ENCODE measurements at regions not wholly inside any gene's neighbourhood (a gene's known extent, or its start where the extent isn't known, plus 50 kb on each side); places are given as distances from the start of the nearest gene placed in this dataset.

DNA sequence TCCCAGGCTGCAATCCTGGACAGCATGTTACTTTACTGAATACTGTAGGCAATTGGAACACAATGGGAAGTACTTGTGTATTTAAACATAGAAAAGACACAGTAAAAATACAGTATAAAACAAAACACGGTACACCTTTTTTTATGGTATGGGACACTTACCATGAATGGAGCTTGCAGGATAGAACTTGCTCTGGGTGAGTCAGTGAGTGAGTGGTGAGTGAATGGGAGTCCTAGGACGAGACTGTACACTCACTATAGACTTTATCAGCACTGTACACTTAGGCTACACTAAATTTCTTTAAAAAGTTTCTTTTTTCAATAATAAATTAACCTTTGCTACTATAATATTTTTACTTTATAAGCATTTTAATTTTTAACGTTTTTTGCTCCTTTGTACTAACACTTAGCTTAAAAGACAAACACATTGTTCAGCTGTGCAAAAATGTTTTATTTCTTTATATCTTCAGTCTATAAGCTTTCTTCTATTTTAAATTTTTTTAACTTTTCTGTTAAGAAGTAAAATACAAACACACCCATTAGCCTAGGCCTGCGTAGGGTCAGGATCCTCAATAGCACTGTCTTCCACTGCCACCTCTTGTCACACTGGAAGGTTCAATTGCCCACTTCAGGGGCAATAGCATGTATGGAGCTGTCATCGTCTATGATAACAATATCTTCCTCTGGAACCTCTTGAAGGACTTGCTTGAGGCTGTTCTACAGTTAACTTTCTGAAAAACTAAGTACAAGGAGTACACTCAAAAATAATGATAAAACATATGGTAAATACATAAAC is 293.5 kb upstream of the FSTL5 start:
- H3K79me2 ChIP-seq (ENCODE audit: low read length), result no peaks in the 10 kb centered on the region
- peak; percentile 35 for TF ChIP-seq CTCF (IDR thresholded peaks at IDR 0.05; ENCODE audit: low read depth, low read length)
- no peak for TF ChIP-seq EZH2phosphoT487 (IDR thresholded peaks at IDR 0.05; ENCODE audit: low read depth)
- no peak overlapping the region for H3K4me3 ChIP-seq (ENCODE audit: low read length)
- H4K20me1 ChIP-seq (ENCODE audit: insufficient read depth, low read length), result no peaks in the 10 kb centered on the region
- no peaks in the 10 kb centered on the region for H3K36me3 ChIP-seq (replicated peaks; ENCODE audit: low read depth, low read length)
- H3K9me3 ChIP-seq (ENCODE audit: insufficient read depth, low read length), result no peaks in the 10 kb centered on the region
- H3K27me3 ChIP-seq (ENCODE audit: low read depth, low read length), result no peaks in the 10 kb centered on the region
- H3K4me1 ChIP-seq (ENCODE audit: low read length), result no peaks in the 10 kb centered on the region
- H2AFZ ChIP-seq (ENCODE audit: low read depth, low read length), result no peak overlapping the region
- H3K4me2 ChIP-seq (ENCODE audit: low read length), result no peak overlapping the region
- H3K27ac ChIP-seq (ENCODE audit: low read length), result no peak overlapping the region
- H3K9ac ChIP-seq (ENCODE audit: low read length), result no peak overlapping the region

- Histone ChIP-seq H3K9ac (ENCODE audit: low read length) (no peak overlapping the region), H4K20me1 (ENCODE audit: insufficient read depth, low read length) (no peaks in the 10 kb centered on the region), H3K4me2 (ENCODE audit: low read length) (no peak overlapping the region), H3K9me3 (ENCODE audit: insufficient read depth, low read length) (no peaks in the 10 kb centered on the region), H3K79me2 (ENCODE audit: low read length) (no peaks in the 10 kb centered on the region), H2AFZ (ENCODE audit: low read depth, low read length) (no peak overlapping the region), H3K36me3 (replicated peaks; ENCODE audit: low read depth, low read length) (no peaks in the 10 kb centered on the region), H3K27ac (ENCODE audit: low read length) (no peak overlapping the region), H3K4me1 (ENCODE audit: low read length) (no peaks in the 10 kb centered on the region), H3K27me3 (ENCODE audit: low read depth, low read length) (no peaks in the 10 kb centered on the region), H3K4me3 (ENCODE audit: low read length) (no peak overlapping the region)
- TF ChIP-seq EZH2phosphoT487 (IDR thresholded peaks at IDR 0.05; ENCODE audit: low read depth), result no peak
- TF ChIP-seq CTCF (IDR thresholded peaks at IDR 0.05; ENCODE audit: low read depth, low read length), result no peak
These were observed 292.3 kb upstream of the FSTL5 start for GRCh38 chr4:162456106-162456505.

- Histone ChIP-seq H3K79me2 (ENCODE audit: low read length) (no peaks in the 10 kb centered on the region), H3K27me3 (ENCODE audit: low read depth, low read length) (no peaks in the 10 kb centered on the region), H2AFZ (ENCODE audit: low read depth, low read length) (no peak overlapping the region), H3K9me3 (ENCODE audit: insufficient read depth, low read length) (no peaks in the 10 kb centered on the region), H3K36me3 (replicated peaks; ENCODE audit: low read depth, low read length) (no peaks in the 10 kb centered on the region), H3K4me2 (ENCODE audit: low read length) (no peak overlapping the region), H3K4me1 (ENCODE audit: low read length) (no peaks in the 10 kb centered on the region), H4K20me1 (ENCODE audit: insufficient read depth, low read length) (no peaks in the 10 kb centered on the region), H3K4me3 (ENCODE audit: low read length) (no peak overlapping the region), H3K27ac (ENCODE audit: low read length) (no peak overlapping the region), H3K9ac (ENCODE audit: low read length) (no peak overlapping the region)
- TF ChIP-seq EZH2phosphoT487 (IDR thresholded peaks at IDR 0.05; ENCODE audit: low read depth), result no peak
- TF ChIP-seq CTCF (IDR thresholded peaks at IDR 0.05; ENCODE audit: low read depth, low read length), result no peak
These were observed 286.8 kb upstream of the FSTL5 start for GRCh38 chr4:162450531-162451035.

DNA sequence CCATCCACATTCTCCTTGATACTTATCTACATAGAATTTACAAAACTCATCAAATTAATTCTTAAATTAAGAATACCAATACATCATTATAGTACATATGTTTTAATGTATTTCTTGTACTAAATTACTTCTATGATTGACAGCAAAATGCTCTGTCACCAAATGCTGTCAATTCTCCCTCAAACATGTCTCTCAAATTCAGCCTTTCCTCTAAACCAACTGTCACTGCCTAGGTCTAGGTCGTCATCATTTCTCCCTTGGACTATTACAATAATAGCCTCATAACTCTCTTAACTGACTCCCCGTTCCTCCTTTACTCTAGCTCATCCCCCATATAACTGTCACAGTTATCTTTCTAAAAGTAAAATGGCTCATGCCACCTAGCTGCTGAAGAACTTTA is 279.7 kb upstream of the FSTL5 start:
- TF ChIP-seq EZH2phosphoT487 (IDR thresholded peaks at IDR 0.05; ENCODE audit: low read depth) (no peak), CTCF (IDR thresholded peaks at IDR 0.05; ENCODE audit: low read depth, low read length) (peak; percentile 10; the same call in 1 of the 2 replicates)
- no peak overlapping the region for H2AFZ ChIP-seq (ENCODE audit: low read depth, low read length)

More for the DNA sequence above, 279.7 kb upstream of the FSTL5 start:
- Histone ChIP-seq H3K4me3 (ENCODE audit: low read length) (no peak overlapping the region), H4K20me1 (ENCODE audit: insufficient read depth, low read length) (no peaks in the 10 kb centered on the region), H3K79me2 (ENCODE audit: low read length) (no peaks in the 10 kb centered on the region), H3K4me1 (ENCODE audit: low read length) (no peaks in the 10 kb centered on the region), H3K4me2 (ENCODE audit: low read length) (no peak overlapping the region), H3K9me3 (ENCODE audit: insufficient read depth, low read length) (no peaks in the 10 kb centered on the region), H3K27ac (ENCODE audit: low read length) (no peak overlapping the region), H3K36me3 (replicated peaks; ENCODE audit: low read depth, low read length) (no peaks in the 10 kb centered on the region), H3K27me3 (ENCODE audit: low read depth, low read length) (no peaks in the 10 kb centered on the region), H3K9ac (ENCODE audit: low read length) (no peak overlapping the region)
